Umbilical cord (tissue), 1 donor: ENCODE measurements at regions not wholly inside any gene's neighbourhood (a gene's known extent, or its start where the extent isn't known, plus 50 kb on each side); places are given as distances from the start of the nearest gene placed in this dataset.

ENCODE experiments used
- DNase-seq: peaks from one replicate; pipeline ENCODE4 v3.0.0-alpha.2; 2015; ENCODE audit warnings: low spot score

- no peak for DNase-seq
These were observed 56.4 kb downstream of the CRYGS start for GRCh38 chr3:186487819-186488218.

- no peak for DNase-seq
These were observed 57.1 kb downstream of the CRYGS start for GRCh38 chr3:186487037-186487436.

- no peak for DNase-seq
These were observed 60.4 kb downstream of the CRYGS start for GRCh38 chr3:186483611-186484340.

GRCh38 chr3:186481526-186481925 lies 62.7 kb downstream of the CRYGS start:
- no peak for DNase-seq

- no peak for DNase-seq
These were observed 66.3 kb downstream of the CRYGS start for GRCh38 chr3:186477876-186478275.

- no peak for DNase-seq
These were observed 67.1 kb downstream of the CRYGS start for GRCh38 chr3:186477033-186477432.

GRCh38 chr3:186476541-186476940 lies 67.6 kb downstream of the CRYGS start:
- DNase-seq: no peak

GRCh38 chr3:186476044-186476468 lies 68.1 kb downstream of the CRYGS start:
- peak; percentile 18 for DNase-seq

- DNase-seq: no peak
These were observed 71.0 kb downstream of the CRYGS start for GRCh38 chr3:186473166-186473565.

- DNase-seq: no peak
These were observed 71.6 kb downstream of the CRYGS start for GRCh38 chr3:186472456-186473008.

GRCh38 chr3:186471771-186472170 lies 72.4 kb downstream of the CRYGS start:
- DNase-seq: no peak

- no peak for DNase-seq
These were observed 74.7 kb downstream of the CRYGS start for GRCh38 chr3:186469525-186469924.

- no peak for DNase-seq
These were observed 76.2 kb downstream of the CRYGS start for GRCh38 chr3:186467969-186468368.

GRCh38 chr3:186466391-186466974 lies 77.7 kb downstream of the CRYGS start:
- DNase-seq: no peak

- DNase-seq: no peak
These were observed 78.7 kb downstream of the CRYGS start for GRCh38 chr3:186465508-186465907.

GRCh38 chr3:186464424-186465093 lies 79.6 kb downstream of the CRYGS start:
- no peak for DNase-seq

GRCh38 chr3:186461141-186461540 lies 83.0 kb downstream of the CRYGS start:
- no peak for DNase-seq

- DNase-seq: no peak
These were observed 85.1 kb downstream of the CRYGS start for GRCh38 chr3:186459108-186459467.

- no peak for DNase-seq
These were observed 85.7 kb downstream of the CRYGS start for GRCh38 chr3:186458306-186459107.

- DNase-seq: no peak
These were observed 86.9 kb downstream of the CRYGS start for GRCh38 chr3:186457236-186457635.

GRCh38 chr3:186456731-186457191 lies 87.4 kb downstream of the CRYGS start:
- DNase-seq: no peak
